Activated naive CD8-positive, alpha-beta T cell (primary cell): ENCODE measurements at regions not wholly inside any gene's neighbourhood (a gene's known extent, or its start where the extent isn't known, plus 50 kb on each side); places are given as distances from the start of the nearest gene placed in this dataset.
"Not testable (repeated sequence)": the region's sequence is repeated elsewhere in the genome, so short reads cannot be mapped to it uniquely, and the experiment has no call there.

Source experiments
- H3K27ac Mint-ChIP-seq: one replicate; pipeline ENCODE4 v1.8.0; 2021; ENCODE audit warnings: mixed read lengths
- H3K27me3 Mint-ChIP-seq: one replicate; pipeline ENCODE4 v1.8.0; 2021; ENCODE audit warnings: mixed read lengths
- H3K36me3 Mint-ChIP-seq: one replicate; pipeline ENCODE4 v1.8.0; 2021; ENCODE audit warnings: mixed read lengths
- H3K4me1 Mint-ChIP-seq: one replicate; pipeline ENCODE4 v1.8.0; 2021; ENCODE audit warnings: low read depth, mixed read lengths
- H3K4me3 Mint-ChIP-seq: one replicate; pipeline ENCODE4 v1.8.0; 2021; ENCODE audit warnings: mild to moderate bottlenecking, mixed read lengths
- H3K9me3 Mint-ChIP-seq: one replicate; pipeline ENCODE4 v1.8.0; 2021; ENCODE audit warnings: low read depth, mixed read lengths

DNA sequence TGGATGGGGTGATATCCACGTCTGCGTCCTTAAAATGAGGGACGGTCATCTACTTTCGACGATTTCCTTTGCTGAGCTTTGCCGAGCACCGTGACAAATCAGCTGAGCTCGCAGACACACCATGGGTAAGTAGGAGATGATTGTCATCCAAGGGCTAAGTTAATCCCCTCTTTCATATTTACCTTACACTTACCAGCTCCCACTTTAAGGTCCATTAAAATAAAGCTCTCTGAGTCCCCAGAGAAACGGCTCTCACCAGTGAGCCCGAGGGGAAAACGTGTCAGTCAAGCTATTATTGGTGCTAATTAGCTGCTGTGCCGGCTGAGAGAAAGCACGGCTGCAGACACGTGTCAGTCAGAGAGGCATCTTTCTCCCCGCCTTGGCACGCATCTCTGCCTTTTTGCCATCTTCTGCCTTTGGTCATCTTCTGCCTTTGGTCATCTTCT is 72.2 kb downstream of the CRLF2 start:
- Mint-ChIP-seq H3K9me3 (no peaks in the 10 kb centered on the region), H3K27me3 (no peaks in the 10 kb centered on the region), H3K4me3 (no peak overlapping the region), H3K36me3 (no peaks in the 10 kb centered on the region), H3K27ac (no peak overlapping the region), H3K4me1 (no peaks in the 10 kb centered on the region)

DNA sequence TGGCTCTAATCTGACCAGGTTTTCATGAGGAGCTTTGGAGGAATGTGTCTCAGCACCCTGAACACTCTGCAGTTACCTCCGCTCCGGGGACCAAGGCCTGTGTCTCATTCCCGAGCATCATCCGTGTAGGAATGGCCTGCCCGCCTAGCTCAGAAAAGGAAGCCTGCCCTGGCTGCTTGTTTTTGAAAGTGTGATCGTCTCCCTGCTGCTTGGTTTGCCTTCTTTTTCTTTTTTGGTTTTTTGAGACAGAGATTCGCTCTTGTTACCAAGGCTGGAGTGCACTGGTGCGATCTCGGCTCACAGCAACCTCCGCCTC is 73.3 kb downstream of the CRLF2 start:
- Mint-ChIP-seq H3K4me3 (no peak overlapping the region), H3K4me1 (no peaks in the 10 kb centered on the region), H3K27ac (no peak overlapping the region), H3K9me3 (no peaks in the 10 kb centered on the region), H3K36me3 (no peaks in the 10 kb centered on the region), H3K27me3 (no peaks in the 10 kb centered on the region)

DNA sequence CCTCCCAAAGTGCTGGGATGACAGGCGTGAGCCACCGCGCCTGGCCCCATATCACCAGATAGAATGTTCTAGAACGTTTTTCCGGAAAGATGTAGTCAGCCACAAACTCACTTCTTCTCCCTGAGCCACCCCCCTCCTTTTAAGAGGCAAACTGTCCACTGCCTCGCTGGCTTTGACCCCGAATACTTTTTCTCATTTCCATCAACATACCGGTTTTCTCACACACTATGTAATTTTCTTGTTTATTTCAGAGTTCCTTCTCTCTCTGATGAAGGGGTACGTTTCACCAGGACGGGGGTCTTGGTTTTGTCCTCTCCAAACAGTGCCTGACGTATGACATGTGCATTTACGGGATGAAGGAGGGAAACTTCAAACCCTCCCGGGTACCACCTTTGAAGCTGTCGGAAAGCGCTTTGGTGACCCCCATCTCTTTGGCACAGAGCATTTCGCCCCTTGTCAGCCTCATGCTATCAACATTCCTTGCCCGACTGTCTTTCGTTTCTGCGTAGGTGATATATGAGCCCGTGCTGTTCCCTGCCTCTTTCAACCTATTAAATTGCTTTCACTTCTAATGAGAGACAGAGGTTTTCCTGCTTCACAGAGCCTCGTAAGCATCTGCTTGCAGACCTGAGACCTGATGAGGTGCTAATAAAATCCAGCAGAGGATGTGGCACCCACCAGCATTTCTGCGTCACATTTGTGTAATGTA is 73.8 kb downstream of the CRLF2 start:
- Mint-ChIP-seq H3K9me3 (no peaks in the 10 kb centered on the region), H3K4me3 (no peak overlapping the region), H3K36me3 (no peaks in the 10 kb centered on the region), H3K27me3 (no peaks in the 10 kb centered on the region), H3K4me1 (no peaks in the 10 kb centered on the region), H3K27ac (no peak overlapping the region)

DNA sequence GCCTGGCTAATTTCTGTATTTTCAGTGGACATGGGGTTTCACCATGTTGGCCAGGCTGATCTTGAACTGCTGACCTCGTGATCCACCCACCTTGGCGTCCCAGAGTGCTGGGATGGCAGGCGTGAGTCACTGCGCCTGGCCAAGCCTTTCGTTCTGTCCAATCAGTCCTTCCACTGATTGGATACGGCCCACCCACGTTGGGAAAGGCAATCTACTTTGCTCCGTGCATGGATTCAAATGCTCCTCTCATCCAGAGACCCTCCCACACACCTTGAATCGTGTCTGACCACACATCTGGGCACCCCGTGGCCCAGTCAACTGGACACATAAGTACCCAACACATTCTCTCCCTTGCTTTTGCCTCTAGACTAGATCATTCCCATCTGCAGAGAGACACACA is 74.9 kb downstream of the CRLF2 start:
- Mint-ChIP-seq H3K27ac (no peak overlapping the region), H3K36me3 (no peaks in the 10 kb centered on the region), H3K9me3 (no peaks in the 10 kb centered on the region), H3K4me3 (no peak overlapping the region), H3K27me3 (no peaks in the 10 kb centered on the region), H3K4me1 (no peaks in the 10 kb centered on the region)

DNA sequence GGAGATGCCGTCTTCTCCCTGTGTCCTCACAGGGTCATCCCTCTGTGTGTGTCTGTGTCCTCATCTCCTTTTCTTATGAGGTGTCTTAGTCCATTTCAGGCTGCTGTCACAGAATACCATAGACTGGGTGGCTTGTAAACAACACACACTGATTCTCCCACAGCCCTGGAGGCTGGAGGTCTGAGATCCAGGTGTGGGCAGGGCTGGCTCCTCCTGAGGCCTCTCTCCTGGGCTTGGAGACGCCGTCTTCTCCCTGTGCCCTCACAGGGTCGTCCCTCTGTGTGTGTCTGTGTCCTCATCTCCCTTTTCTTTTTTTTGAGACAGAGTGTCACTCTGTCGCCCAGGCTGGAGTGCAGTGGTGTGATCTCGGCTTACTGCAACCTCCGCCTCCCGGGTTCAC is 75.9 kb downstream of the CRLF2 start:
- H3K27ac Mint-ChIP-seq, H3K9me3 Mint-ChIP-seq, H3K27me3 Mint-ChIP-seq, H3K36me3 Mint-ChIP-seq, H3K4me3 Mint-ChIP-seq, H3K4me1 Mint-ChIP-seq: not testable (repeated sequence)

DNA sequence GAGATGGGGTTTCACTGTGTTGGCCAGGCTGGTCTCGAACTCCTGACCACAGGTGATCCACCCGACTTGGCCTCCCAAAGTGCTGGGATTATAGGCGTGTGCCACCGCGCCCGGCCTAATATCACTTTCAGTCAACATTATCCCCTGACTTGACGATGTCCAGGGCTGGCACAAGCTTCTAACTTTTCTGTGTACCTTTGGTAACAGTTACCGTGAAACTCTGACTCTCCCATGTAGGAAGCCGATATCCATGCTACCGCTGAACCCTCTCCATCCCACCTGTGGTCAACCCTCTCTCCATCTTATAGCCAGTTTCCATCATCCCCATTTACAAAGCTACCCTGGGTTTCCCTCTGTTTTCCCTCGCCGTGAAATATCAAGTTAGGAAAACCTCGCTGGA is 77.5 kb downstream of the CRLF2 start:
- Mint-ChIP-seq H3K4me1 (no peaks in the 10 kb centered on the region), H3K36me3 (no peaks in the 10 kb centered on the region), H3K27ac (no peak overlapping the region), H3K4me3 (no peak overlapping the region), H3K27me3 (no peaks in the 10 kb centered on the region), H3K9me3 (no peaks in the 10 kb centered on the region)

DNA sequence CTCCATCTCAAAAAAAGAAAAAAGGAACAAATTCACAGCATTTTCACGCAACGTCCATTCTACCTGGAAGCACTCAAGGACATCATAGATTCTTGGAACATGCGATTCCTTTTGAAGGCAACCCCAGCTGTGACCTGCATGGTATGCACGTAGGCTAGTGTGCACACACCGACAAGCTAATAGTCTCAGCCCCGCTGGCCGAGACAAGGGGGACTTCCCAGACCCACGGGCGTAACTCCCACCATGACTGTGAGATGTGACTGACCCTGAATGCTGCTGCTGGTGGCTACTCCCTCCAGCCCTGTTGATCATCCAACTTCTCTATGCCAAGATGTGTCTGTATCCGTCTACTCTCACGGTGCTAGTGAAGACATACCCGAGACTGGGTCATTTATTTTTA is 78.3 kb downstream of the CRLF2 start:
- Mint-ChIP-seq H3K36me3 (no peaks in the 10 kb centered on the region), H3K27ac (no peak overlapping the region), H3K4me1 (no peaks in the 10 kb centered on the region), H3K4me3 (no peak overlapping the region), H3K9me3 (no peaks in the 10 kb centered on the region), H3K27me3 (no peaks in the 10 kb centered on the region)

DNA sequence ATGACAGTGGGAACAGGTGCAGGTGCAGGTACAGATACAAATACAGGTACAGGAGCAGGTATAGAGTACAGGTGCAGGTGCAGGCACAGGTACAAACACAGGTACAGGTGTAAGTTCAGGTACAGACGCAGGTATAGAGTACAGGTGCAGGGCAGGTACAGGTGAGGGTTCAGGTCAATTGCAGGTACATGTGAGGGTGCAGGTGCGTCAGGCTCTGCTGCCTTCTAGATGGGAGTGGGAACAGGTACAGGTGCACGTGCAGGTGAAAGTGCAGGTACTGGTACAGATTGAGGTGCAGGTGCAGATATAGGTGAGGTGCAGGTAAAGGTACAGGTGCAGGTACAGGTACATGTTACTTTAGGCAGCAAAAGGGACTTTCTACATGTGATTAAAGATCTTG is 85.7 kb downstream of the CRLF2 start:
- Mint-ChIP-seq H3K27ac (no peak overlapping the region), H3K4me3 (no peak overlapping the region), H3K36me3 (no peaks in the 10 kb centered on the region)

DNA sequence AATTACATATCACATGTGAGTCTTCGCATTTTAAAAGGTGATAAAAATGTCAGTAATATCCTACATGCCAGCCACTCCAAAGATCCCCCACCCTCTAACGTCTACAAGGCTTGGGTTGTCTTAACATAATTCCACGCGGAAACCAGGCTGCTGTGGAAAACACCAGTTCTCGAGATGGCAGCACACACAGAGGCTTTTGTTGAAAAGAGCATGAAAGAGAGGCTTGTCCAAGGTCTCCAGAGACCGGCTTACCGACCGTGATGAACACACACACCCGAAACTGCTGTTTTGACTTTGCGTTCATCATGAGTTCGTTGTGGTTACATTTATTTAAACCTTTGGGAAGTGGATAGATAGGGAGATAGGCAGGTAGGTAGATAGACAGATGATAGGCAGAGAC is 87.9 kb downstream of the CRLF2 start:
- Mint-ChIP-seq H3K36me3 (no peaks in the 10 kb centered on the region), H3K9me3 (no peaks in the 10 kb centered on the region)

More for the DNA sequence above, 85.7 kb downstream of the CRLF2 start:
- no peaks in the 10 kb centered on the region for H3K4me1 Mint-ChIP-seq
- H3K27me3 Mint-ChIP-seq: peaks cover 26% of the 10 kb centered on the region
- H3K9me3 Mint-ChIP-seq: no peaks in the 10 kb centered on the region

DNA sequence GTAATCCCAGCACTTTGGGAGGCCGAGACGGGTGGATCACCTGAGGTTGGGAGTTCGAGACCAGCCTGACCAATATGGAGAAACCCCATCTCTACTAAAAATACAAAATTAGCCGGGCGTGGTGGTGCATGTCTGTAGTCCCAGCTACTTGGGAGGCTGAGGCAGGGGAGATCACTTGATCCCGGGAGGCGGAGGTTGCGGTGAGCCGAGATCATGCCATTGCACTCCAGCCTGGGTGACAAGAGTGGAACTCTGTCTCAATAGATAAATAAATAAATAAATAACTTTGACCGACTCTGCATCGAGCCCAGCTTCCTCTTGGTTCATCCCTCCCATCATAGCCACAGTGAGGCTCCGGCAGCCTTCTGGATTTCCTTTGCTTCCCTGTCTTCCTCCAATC is 89.6 kb downstream of the CRLF2 start:
- not testable (repeated sequence) for H3K9me3 Mint-ChIP-seq, H3K4me1 Mint-ChIP-seq, H3K27ac Mint-ChIP-seq, H3K36me3 Mint-ChIP-seq, H3K4me3 Mint-ChIP-seq
- H3K27me3 Mint-ChIP-seq: peaks cover 29% of the 10 kb centered on the region

More for the DNA sequence above, 87.9 kb downstream of the CRLF2 start:
- H3K27ac Mint-ChIP-seq: no peak overlapping the region
- no peak overlapping the region for H3K4me3 Mint-ChIP-seq
- no peaks in the 10 kb centered on the region for H3K4me1 Mint-ChIP-seq
- H3K27me3 Mint-ChIP-seq: peaks cover 29% of the 10 kb centered on the region

DNA sequence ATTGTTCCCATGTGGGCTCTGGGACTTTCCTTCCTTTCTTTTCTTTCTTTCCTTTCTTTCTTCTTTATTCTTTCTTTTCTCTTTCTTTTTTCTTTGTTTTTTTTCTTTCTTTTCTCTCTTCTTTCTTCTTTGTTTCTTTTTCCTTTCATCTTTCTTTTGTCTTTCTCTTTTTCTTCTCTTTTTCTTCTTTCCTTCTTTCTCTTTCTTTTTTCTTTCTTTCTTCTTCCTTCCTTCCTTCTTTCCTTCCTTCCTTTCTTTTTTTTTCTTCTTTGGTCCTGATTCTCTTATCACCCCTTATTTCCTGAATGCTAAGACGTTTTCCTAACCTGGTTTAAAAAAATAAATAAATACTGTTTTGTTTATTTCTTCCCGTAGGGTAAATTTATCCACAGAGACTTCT is 93.2 kb downstream of the CRLF2 start:
- no peaks in the 10 kb centered on the region for H3K9me3 Mint-ChIP-seq
- no peak overlapping the region for H3K27ac Mint-ChIP-seq
- H3K27me3 Mint-ChIP-seq: peaks cover 19% of the 10 kb centered on the region

DNA sequence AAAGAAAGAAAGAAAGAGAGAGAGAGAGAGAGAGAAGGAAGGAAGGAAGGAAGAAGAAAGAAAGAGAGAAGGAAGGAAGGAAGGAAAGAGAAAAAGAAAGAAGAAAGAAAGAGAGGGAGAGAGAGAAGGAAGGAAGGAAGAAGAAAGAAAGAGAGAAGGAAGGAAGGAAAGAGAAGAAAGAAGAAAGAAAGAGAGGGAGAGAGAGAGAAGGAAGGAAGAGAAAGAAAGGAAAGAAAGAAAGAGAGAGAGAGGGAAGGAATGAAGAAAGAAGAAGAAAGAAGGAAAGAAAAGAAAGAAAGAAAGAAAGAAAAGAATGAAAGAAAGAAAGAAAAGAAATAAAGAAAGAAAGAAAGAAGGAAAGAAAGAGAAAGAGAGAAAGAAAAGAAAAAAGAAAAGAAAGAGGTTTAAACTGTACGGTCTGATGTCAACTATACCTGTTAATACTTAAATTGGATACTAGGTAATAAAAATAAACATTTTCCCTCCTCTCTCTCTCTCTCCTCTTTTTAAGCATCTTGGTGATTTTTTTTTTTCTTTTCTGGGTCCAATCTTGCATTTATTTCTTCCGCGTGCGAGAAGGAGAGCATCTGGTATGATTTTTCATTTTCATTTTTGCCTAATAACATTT is 93.8 kb downstream of the CRLF2 start:
- Mint-ChIP-seq H3K36me3 (no peaks in the 10 kb centered on the region), H3K27me3 (peaks cover 18% of the 10 kb centered on the region), H3K4me1 (no peaks in the 10 kb centered on the region), H3K27ac (no peak overlapping the region), H3K9me3 (no peaks in the 10 kb centered on the region), H3K4me3 (no peak overlapping the region)

More for the DNA sequence above, 93.2 kb downstream of the CRLF2 start:
- H3K36me3 Mint-ChIP-seq: no peaks in the 10 kb centered on the region
- no peaks in the 10 kb centered on the region for H3K4me1 Mint-ChIP-seq
- no peak overlapping the region for H3K4me3 Mint-ChIP-seq

DNA sequence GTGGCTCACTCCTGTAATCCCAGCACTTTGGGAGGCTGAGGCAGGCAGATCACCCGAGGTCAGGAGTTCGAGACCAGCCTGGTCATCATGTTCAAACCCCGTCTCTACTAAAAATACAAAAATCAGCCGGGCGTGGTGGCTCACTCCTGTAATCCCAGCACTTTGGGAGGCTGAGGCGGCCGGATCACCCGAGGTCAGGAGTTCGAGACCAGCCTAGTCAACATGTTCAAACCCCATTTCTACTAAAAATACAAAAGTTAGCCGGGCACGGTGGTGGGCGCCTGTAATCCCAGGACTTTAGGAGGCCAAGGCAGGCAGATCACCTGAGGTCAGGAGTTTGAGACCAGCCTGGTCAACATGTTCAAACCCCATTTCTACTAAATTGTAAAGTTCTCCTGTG is 97.0 kb downstream of the CRLF2 start:
- H3K9me3 Mint-ChIP-seq, H3K4me3 Mint-ChIP-seq, H3K4me1 Mint-ChIP-seq, H3K27ac Mint-ChIP-seq, H3K36me3 Mint-ChIP-seq: not testable (repeated sequence)
- peaks cover 13% of the 10 kb centered on the region for H3K27me3 Mint-ChIP-seq

DNA sequence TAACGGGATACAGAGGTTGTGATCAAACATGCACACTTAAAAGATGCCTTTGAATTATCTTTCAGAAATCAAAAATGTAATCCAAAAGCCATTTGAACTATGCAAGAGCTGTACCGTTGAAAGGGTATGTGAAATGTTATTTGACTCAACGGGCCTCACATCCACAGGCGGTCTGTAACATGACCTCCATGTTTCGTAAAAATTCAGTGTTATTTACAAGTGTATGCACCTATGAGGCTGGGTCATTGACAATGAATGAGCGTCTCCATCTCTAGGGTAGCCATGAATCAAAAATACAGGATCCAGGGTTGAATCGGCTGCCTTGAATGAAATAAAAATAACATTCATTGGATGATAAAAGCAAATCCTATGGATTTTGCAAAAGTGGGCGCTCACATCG is 100.1 kb downstream of the CRLF2 start:
- no peak overlapping the region for H3K4me3 Mint-ChIP-seq
- H3K4me1 Mint-ChIP-seq: peaks cover 8% of the 10 kb centered on the region
- H3K36me3 Mint-ChIP-seq: no peaks in the 10 kb centered on the region
- H3K27me3 Mint-ChIP-seq: peaks cover 16% of the 10 kb centered on the region
- no peaks in the 10 kb centered on the region for H3K9me3 Mint-ChIP-seq
- H3K27ac Mint-ChIP-seq: no peak overlapping the region

DNA sequence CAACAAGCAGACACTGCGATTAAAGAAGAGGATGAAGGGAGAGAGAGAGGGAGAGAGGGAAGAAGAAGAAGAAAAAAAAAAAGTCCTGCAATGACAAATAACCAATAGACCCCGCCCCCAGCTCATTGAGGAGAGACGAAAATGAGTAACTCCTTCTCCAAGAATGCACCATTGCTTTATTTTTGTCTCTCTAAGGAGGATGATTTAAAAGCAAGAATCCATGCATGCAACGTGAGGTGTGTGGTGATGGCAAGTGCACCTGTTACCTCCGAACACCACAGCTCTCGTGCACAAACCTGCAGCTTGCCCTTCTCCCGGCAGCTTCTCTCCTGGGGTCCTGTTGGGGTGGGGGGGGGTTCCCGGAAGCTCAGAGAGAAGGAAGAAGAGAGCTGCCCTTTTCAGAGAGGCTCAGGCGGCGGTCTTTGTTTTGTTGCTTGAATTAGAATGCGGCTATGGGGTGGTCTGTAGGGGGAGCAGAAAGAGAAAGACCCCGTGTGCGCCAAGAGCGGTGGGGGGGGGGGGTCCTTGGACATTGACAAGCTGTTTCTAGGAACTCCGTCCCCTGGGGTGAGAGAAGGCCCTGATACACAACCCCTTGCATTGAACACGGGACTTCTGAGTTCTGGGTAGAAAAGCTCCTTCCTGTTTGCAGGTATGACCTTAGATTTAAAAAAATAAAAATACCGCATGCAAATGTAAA is 100.7 kb downstream of the CRLF2 start:
- Mint-ChIP-seq H3K27ac (no peak overlapping the region), H3K36me3 (no peaks in the 10 kb centered on the region), H3K4me1 (peaks cover 8% of the 10 kb centered on the region), H3K4me3 (peak overlapping the region; percentile 60), H3K9me3 (no peaks in the 10 kb centered on the region), H3K27me3 (peaks cover 16% of the 10 kb centered on the region)
